ENCODE measurements at regions not wholly inside any gene's neighbourhood (a gene's known extent, or its start where the extent isn't known, plus 50 kb on each side); places are given as distances from the start of the nearest gene placed in this dataset.

DNA sequence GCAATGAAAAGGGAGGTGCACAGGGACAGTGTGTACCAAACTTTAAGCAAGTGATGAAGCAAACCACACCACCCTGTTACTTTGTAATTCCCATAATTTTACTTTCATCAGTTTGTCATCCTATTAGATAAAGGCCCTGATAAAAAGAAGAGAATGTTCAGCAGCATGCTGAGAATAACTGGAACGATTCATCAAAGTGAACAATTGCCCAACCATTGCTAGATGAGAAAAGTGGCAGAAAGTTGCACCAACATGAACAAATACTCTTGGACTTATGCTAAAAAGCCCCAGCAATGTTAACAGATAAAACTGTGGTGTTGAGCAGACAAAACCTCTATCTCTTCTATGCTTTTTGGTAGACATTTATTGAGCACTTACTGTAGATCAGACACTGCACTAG is 75.5 kb upstream of the PCGF5 start:
- H3K4ac ChIP-seq (ENCODE audit: low read depth in 1 of 2, low read length in 2 of 2), result no peak overlapping the region
- no peak overlapping the region for H2BK120ac ChIP-seq (ENCODE audit: low read depth, low read length)
- no peak overlapping the region for H2AFZ ChIP-seq (ENCODE audit: low read depth, low read length)
- H3K27me3 ChIP-seq (ENCODE audit: control insufficient read depth in 1 of 2, insufficient read depth in 1 of 2, low read length in 2 of 2), result no peaks in the 10 kb centered on the region
- H4K8ac ChIP-seq (ENCODE audit: low read length), result no peak overlapping the region
- H3K4me2 ChIP-seq (ENCODE audit: low read length, poor library complexity, severe bottlenecking), result no peak overlapping the region
- no peak overlapping the region for H2AK5ac ChIP-seq (ENCODE audit: low read length, severe bottlenecking)
- no peak overlapping the region for H3K14ac ChIP-seq (ENCODE audit: low read length in 2 of 2)
- H3K9me3 ChIP-seq (ENCODE audit: control insufficient read depth, low read length), result no peaks in the 10 kb centered on the region
- H2BK15ac ChIP-seq (ENCODE audit: low read depth, poor library complexity, severe bottlenecking), result no peak overlapping the region
- no peaks in the 10 kb centered on the region for H3K79me1 ChIP-seq (replicated peaks; ENCODE audit: low read length, poor library complexity, severe bottlenecking)
- H2BK12ac ChIP-seq (ENCODE audit: low read length in 2 of 2), result no peak overlapping the region
- no peak overlapping the region for H3K9ac ChIP-seq (ENCODE audit: low read length)
- H3K23ac ChIP-seq (ENCODE audit: low read length in 2 of 2), result no peak overlapping the region
- no peak overlapping the region for H4K91ac ChIP-seq (ENCODE audit: low read length)
- no peak overlapping the region for H3K18ac ChIP-seq (ENCODE audit: low read depth in 1 of 2, low read length in 2 of 2)
- no peaks in the 10 kb centered on the region for H3K36me3 ChIP-seq (ENCODE audit: control insufficient read depth in 1 of 2, insufficient read depth in 2 of 2, low read depth in 1 of 2, low read length in 2 of 2)
- no peak overlapping the region for H3K4me3 ChIP-seq (ENCODE audit: insufficient read depth in 1 of 2, low read depth in 1 of 2, low read length in 2 of 2)
- no peaks in the 10 kb centered on the region for H3K4me1 ChIP-seq (ENCODE audit: control insufficient read depth, insufficient read depth, low read depth, low read length)
- no peak overlapping the region for H2BK5ac ChIP-seq (ENCODE audit: low read depth, low read length, poor library complexity, severe bottlenecking)
- WGBS, result 0% methylated on average over 1 of the region's 1 CpG
- no peak overlapping the region for H3K27ac ChIP-seq (ENCODE audit: low read length, poor library complexity, severe bottlenecking)
- DNase-seq, result peak; percentile 37

- Histone ChIP-seq H3K27ac (ENCODE audit: low read length, poor library complexity, severe bottlenecking) (no peak overlapping the region), H3K4me2 (ENCODE audit: low read length, poor library complexity, severe bottlenecking) (no peak overlapping the region), H2BK12ac (ENCODE audit: low read length in 2 of 2) (no peak overlapping the region), H3K9me3 (ENCODE audit: control insufficient read depth, low read length) (no peaks in the 10 kb centered on the region), H3K23ac (ENCODE audit: low read length in 2 of 2) (no peak overlapping the region), H3K4ac (ENCODE audit: low read depth in 1 of 2, low read length in 2 of 2) (no peak overlapping the region), H3K36me3 (ENCODE audit: control insufficient read depth in 1 of 2, insufficient read depth in 2 of 2, low read depth in 1 of 2, low read length in 2 of 2) (no peaks in the 10 kb centered on the region), H2BK15ac (ENCODE audit: low read depth, poor library complexity, severe bottlenecking) (no peak overlapping the region), H3K79me1 (replicated peaks; ENCODE audit: low read length, poor library complexity, severe bottlenecking) (no peaks in the 10 kb centered on the region), H3K4me3 (ENCODE audit: insufficient read depth in 1 of 2, low read depth in 1 of 2, low read length in 2 of 2) (no peak overlapping the region), H3K4me1 (ENCODE audit: control insufficient read depth, insufficient read depth, low read depth, low read length) (no peaks in the 10 kb centered on the region), H2BK120ac (ENCODE audit: low read depth, low read length) (no peak overlapping the region), H4K91ac (ENCODE audit: low read length) (no peak overlapping the region), H2BK5ac (ENCODE audit: low read depth, low read length, poor library complexity, severe bottlenecking) (no peak overlapping the region), H3K14ac (ENCODE audit: low read length in 2 of 2) (no peak overlapping the region), H4K8ac (ENCODE audit: low read length) (no peak overlapping the region), H3K18ac (ENCODE audit: low read depth in 1 of 2, low read length in 2 of 2) (no peak overlapping the region), H2AK5ac (ENCODE audit: low read length, severe bottlenecking) (no peak overlapping the region), H2AFZ (ENCODE audit: low read depth, low read length) (no peak overlapping the region), H3K27me3 (ENCODE audit: control insufficient read depth in 1 of 2, insufficient read depth in 1 of 2, low read length in 2 of 2) (no peaks in the 10 kb centered on the region), H3K9ac (ENCODE audit: low read length) (no peak overlapping the region)
- WGBS, result 71% methylated on average over 1 of the region's 1 CpG
- DNase-seq, result no peak
These were observed 74.3 kb upstream of the PCGF5 start for GRCh38 chr10:91146146-91146545.

GRCh38 chr10:91149550-91149949 is 70.9 kb upstream of the PCGF5 start:
- no peak overlapping the region for H2BK120ac ChIP-seq (ENCODE audit: low read depth, low read length)
- 86% methylated on average over 3 of the region's 3 CpGs for WGBS
- no peak overlapping the region for H2AFZ ChIP-seq (ENCODE audit: low read depth, low read length)
- H2BK5ac ChIP-seq (ENCODE audit: low read depth, low read length, poor library complexity, severe bottlenecking), result no peak overlapping the region
- no peak overlapping the region for H3K14ac ChIP-seq (ENCODE audit: low read length in 2 of 2)
- H3K4me1 ChIP-seq (ENCODE audit: control insufficient read depth, insufficient read depth, low read depth, low read length), result no peaks in the 10 kb centered on the region
- H3K36me3 ChIP-seq (ENCODE audit: control insufficient read depth in 1 of 2, insufficient read depth in 2 of 2, low read depth in 1 of 2, low read length in 2 of 2), result no peaks in the 10 kb centered on the region
- no peak overlapping the region for H3K9ac ChIP-seq (ENCODE audit: low read length)
- no peak overlapping the region for H2BK12ac ChIP-seq (ENCODE audit: low read length in 2 of 2)
- no peaks in the 10 kb centered on the region for H3K79me1 ChIP-seq (replicated peaks; ENCODE audit: low read length, poor library complexity, severe bottlenecking)
- no peaks in the 10 kb centered on the region for H3K9me3 ChIP-seq (ENCODE audit: control insufficient read depth, low read length)
- no peak for DNase-seq
- no peak overlapping the region for H2BK15ac ChIP-seq (ENCODE audit: low read depth, poor library complexity, severe bottlenecking)
- H3K27me3 ChIP-seq (ENCODE audit: control insufficient read depth in 1 of 2, insufficient read depth in 1 of 2, low read length in 2 of 2), result no peaks in the 10 kb centered on the region
- H3K4me2 ChIP-seq (ENCODE audit: low read length, poor library complexity, severe bottlenecking), result no peak overlapping the region
- H2AK5ac ChIP-seq (ENCODE audit: low read length, severe bottlenecking), result no peak overlapping the region
- H3K23ac ChIP-seq (ENCODE audit: low read length in 2 of 2), result no peak overlapping the region
- H4K8ac ChIP-seq (ENCODE audit: low read length), result no peak overlapping the region
- no peak overlapping the region for H3K4ac ChIP-seq (ENCODE audit: low read depth in 1 of 2, low read length in 2 of 2)
- H3K4me3 ChIP-seq (ENCODE audit: insufficient read depth in 1 of 2, low read depth in 1 of 2, low read length in 2 of 2), result no peak overlapping the region
- H3K27ac ChIP-seq (ENCODE audit: low read length, poor library complexity, severe bottlenecking), result no peak overlapping the region
- H3K18ac ChIP-seq (ENCODE audit: low read depth in 1 of 2, low read length in 2 of 2), result no peak overlapping the region
- H4K91ac ChIP-seq (ENCODE audit: low read length), result no peak overlapping the region

- Histone ChIP-seq H2BK120ac (ENCODE audit: low read depth, low read length) (no peak overlapping the region), H3K9me3 (ENCODE audit: control insufficient read depth, low read length) (no peaks in the 10 kb centered on the region), H3K4me3 (ENCODE audit: insufficient read depth in 1 of 2, low read depth in 1 of 2, low read length in 2 of 2) (no peak overlapping the region), H2BK5ac (ENCODE audit: low read depth, low read length, poor library complexity, severe bottlenecking) (no peak overlapping the region), H3K79me1 (replicated peaks; ENCODE audit: low read length, poor library complexity, severe bottlenecking) (no peaks in the 10 kb centered on the region), H2AK5ac (ENCODE audit: low read length, severe bottlenecking) (no peak overlapping the region), H2BK15ac (ENCODE audit: low read depth, poor library complexity, severe bottlenecking) (no peak overlapping the region), H3K4me1 (ENCODE audit: control insufficient read depth, insufficient read depth, low read depth, low read length) (no peaks in the 10 kb centered on the region), H3K27me3 (ENCODE audit: control insufficient read depth in 1 of 2, insufficient read depth in 1 of 2, low read length in 2 of 2) (no peaks in the 10 kb centered on the region), H3K27ac (ENCODE audit: low read length, poor library complexity, severe bottlenecking) (no peak overlapping the region), H4K8ac (ENCODE audit: low read length) (no peak overlapping the region), H3K4me2 (ENCODE audit: low read length, poor library complexity, severe bottlenecking) (no peak overlapping the region), H3K23ac (ENCODE audit: low read length in 2 of 2) (no peak overlapping the region), H3K14ac (ENCODE audit: low read length in 2 of 2) (no peak overlapping the region), H4K91ac (ENCODE audit: low read length) (no peak overlapping the region), H2AFZ (ENCODE audit: low read depth, low read length) (no peak overlapping the region), H2BK12ac (ENCODE audit: low read length in 2 of 2) (no peak overlapping the region), H3K9ac (ENCODE audit: low read length) (no peak overlapping the region), H3K18ac (ENCODE audit: low read depth in 1 of 2, low read length in 2 of 2) (no peak overlapping the region), H3K36me3 (ENCODE audit: control insufficient read depth in 1 of 2, insufficient read depth in 2 of 2, low read depth in 1 of 2, low read length in 2 of 2) (no peaks in the 10 kb centered on the region), H3K4ac (ENCODE audit: low read depth in 1 of 2, low read length in 2 of 2) (no peak overlapping the region)
- no peak for DNase-seq
- 96% methylated on average over 3 of the region's 3 CpGs for WGBS
These were observed 69.8 kb upstream of the PCGF5 start for GRCh38 chr10:91150631-91151030.
